K562 (cell line): ENCODE measurements at regions not wholly inside any gene's neighbourhood (a gene's known extent, or its start where the extent isn't known, plus 50 kb on each side); places are given as distances from the start of the nearest gene placed in this dataset.

ENCODE experiments used
- MEIS2 ChIP-seq: fragments of 450-650 bp; IDR thresholded peaks from 2 replicates; pipeline ENCODE4 v1.6.1; 2014; ENCODE audit warnings: mild to moderate bottlenecking; ENCODE audit not compliant: partially characterized antibody
- SMARCB1 ChIP-seq: IDR thresholded peaks from 2 replicates; pipeline ENCODE4 v1.6.1; 2011; ENCODE audit warnings: improper control_type of control experiment, low read depth; ENCODE audit not compliant: insufficient read length
- TF ChIP-seq, protein P1 (sequence below): fragments of 250-450 bp; sonication (Bioruptor Pico); IDR thresholded peaks from 2 replicates; pipeline ENCODE4 v1.4.0; 2020; ENCODE audit warnings: mild to moderate bottlenecking
- TF ChIP-seq, protein P2 (sequence below), 3 experiments: fragments of 200-800 bp in 1 of 3; sonication (Bioruptor generic) in 1 of 3; sonication (generic) in 1 of 3; formaldehyde crosslinking in 1 of 3; IDR thresholded peaks; 2 replicates each; pipeline versions ENCODE4 v1.6.1 to v1.8.0; 2016 to 2022; ENCODE audit warnings: mild to moderate bottlenecking in 2 of 3, missing compliant biosample characterization in 2 of 3, missing genetic modification characterization in 2 of 3, missing genetic modification reagents in 1 of 3

DNA sequence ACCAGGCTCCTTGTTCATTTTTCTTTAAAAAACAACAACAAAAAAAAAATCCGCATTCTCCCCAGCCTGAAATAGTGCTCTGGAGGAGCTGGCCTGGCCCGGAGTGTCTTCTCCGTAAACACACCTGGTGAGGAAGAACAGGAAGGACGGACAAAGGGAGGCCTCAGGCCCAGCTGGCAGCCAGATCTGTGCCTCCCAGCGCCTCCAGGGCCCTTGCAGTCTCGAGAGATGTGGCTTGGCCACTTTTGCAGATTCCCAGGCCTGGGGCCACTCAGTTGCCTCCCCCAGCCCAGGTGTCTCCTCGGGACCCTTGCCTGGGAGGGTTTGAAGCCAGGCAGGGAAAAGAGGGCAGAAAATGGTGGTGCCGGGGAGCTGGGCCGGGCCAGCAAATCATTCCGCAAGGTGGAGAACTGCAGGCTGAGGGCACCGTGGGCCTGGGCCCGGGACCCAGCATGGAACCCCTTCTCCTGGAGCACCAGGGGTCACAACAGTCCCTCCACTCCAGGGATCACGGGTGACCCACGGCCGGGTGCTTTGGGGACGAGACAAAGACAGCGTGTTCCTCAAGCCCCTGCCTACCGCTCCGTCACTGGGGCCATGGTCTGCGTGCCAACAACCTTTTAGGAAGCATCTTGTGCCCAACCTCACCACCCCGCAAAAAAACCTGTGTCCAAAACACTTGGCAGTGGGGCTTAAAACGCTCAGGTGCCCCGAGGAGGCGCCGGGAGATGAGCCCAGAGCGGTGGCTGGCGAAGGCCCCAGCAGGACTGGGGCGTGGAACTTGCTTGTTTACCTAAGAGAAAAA is 67.1 kb upstream of the WNT7B start (continued):
- TF ChIP-seq, protein P1, sequence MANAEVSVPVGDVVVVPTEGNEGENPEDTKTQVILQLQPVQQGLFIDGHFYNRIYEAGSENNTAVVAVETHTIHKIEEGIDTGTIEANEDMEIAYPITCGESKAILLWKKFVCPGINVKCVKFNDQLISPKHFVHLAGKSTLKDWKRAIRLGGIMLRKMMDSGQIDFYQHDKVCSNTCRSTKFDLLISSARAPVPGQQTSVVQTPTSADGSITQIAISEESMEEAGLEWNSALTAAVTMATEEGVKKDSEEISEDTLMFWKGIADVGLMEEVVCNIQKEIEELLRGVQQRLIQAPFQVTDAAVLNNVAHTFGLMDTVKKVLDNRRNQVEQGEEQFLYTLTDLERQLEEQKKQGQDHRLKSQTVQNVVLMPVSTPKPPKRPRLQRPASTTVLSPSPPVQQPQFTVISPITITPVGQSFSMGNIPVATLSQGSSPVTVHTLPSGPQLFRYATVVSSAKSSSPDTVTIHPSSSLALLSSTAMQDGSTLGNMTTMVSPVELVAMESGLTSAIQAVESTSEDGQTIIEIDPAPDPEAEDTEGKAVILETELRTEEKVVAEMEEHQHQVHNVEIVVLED (CRISPR knock-in tag): no peak
- TF ChIP-seq, protein P2, sequence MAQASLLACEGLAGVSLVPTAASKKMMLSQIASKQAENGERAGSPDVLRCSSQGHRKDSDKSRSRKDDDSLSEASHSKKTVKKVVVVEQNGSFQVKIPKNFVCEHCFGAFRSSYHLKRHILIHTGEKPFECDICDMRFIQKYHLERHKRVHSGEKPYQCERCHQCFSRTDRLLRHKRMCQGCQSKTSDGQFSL (CRISPR knock-in tag; IDR thresholded peaks at IDR 0.05): no peak
- TF ChIP-seq, protein P2 (tag; IDR thresholded peaks at IDR 0.05): no peak
- TF ChIP-seq SMARCB1 (no peak), MEIS2 (no peak)
- TF ChIP-seq, all 486 proteins: peak for 0
